ENCODE measurements at regions not wholly inside any gene's neighbourhood (a gene's known extent, or its start where the extent isn't known, plus 50 kb on each side); places are given as distances from the start of the nearest gene placed in this dataset.

GRCh38 chr10:130230036-130230435 is 93.8 kb downstream of the GLRX3 start:
- DNase-seq, result no peak

DNA sequence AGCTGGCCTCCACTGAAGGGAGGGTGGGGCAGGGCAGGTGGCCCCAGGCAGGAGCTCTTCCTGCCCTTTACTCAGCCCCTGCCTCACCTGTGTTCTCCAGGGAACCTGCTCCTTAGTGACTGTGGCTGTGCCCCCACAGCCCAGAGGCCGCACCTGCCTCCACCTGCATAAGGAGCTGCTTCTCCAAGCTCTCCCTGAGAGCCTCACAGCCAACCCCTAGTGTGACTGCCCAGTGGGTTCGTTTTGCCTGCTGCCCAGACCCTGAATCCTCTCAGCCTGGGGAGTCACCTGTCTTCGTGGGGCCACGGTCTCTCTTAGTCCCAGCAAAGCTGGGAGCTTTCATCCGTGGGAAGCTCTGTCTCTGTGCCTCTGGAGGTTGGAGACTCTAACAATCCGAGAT is 94.4 kb downstream of the GLRX3 start:
- no peak for DNase-seq

DNA sequence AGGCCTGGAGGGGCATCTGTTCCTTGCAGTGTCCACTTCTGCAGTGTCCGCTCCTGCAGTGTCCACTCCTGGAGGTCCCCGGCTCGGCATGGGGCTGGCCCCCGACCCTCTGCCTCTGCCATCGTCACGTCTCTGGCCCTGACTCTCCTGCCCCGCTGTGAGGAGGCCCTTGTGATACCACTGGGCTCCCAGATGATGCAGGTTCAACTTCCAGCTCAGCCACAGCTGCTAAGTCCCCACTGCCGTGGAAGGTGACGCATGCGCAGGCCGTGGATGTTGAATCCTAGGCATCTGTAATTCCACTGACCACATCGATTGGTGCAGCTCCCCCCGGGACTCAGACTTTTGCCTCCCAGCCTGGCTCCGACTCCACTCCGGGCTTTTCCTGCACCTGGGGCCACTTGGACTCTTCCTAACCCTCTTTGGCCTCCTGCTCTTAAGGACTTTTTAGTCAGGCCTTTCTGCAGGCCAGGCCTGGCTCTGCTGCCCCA is 95.1 kb downstream of the GLRX3 start:
- DNase-seq, result no peak

GRCh38 chr10:130232166-130233034 is 96.2 kb downstream of the GLRX3 start:
- no peak for DNase-seq

GRCh38 chr10:130233035-130233360 is 96.8 kb downstream of the GLRX3 start:
- DNase-seq, result no peak

DNA sequence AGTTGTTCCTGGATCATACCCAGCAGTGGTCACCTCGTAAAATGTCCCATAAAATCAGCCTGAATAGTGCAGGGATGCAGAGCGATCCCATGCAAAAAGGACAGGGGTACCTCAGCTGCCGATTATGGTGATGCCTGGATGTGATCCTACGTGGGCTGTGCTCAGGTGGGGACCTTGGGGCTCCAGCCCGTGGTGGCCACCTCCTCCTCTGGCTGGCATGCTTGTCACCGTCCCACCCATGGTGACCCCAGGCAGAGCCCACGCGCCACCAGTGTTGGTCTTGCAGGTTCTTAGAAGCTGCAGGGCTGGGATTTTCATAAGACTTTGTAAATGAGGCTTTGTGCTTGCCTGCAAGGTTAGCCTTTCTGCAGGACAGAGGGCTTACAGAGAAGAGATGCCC is 97.2 kb downstream of the GLRX3 start:
- DNase-seq, result no peak

DNA sequence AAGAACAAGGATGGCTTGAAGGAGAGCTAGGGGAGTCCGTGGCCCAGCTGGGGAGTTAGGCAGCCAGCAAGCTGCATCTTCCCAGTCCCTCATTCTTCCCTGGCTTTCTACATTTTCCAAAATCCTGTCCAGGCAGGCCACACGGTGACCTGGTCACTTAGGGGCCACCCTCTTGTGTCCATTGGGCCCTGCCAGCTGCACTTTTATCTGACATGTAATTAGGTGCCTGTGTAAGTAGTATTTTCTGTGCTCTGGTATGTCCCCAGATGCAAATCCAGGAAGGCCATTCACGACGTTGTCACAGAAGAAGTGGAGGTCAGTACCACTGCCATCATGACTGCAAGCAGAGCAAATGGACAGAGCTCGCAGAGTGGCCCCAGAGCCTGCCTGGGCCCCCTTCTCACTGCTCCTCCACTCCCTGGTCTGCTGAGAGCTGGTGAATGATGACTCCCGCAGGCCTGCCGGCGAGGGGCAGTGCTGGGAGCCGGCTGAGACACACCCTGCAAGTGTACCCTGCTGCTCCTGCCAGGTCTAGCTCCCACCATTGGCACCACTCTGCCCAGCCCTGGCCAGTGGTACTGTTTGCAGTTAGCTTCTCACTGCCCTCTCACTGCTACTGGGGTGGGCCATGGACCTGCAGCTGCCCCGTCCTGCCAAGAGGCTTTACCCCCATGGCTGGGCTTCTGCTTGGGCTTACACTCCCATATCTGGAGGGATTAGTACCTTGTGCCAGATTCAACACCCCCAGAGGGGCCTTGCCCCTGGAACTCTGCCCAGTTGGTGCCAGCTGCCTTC is 98.2 kb downstream of the GLRX3 start:
- no peak for DNase-seq

GRCh38 chr10:130236711-130237110 is 100.5 kb downstream of the GLRX3 start:
- no peak for DNase-seq

- DNase-seq, result no peak
These were observed 104.2 kb downstream of the GLRX3 start for GRCh38 chr10:130240409-130240808.

DNA sequence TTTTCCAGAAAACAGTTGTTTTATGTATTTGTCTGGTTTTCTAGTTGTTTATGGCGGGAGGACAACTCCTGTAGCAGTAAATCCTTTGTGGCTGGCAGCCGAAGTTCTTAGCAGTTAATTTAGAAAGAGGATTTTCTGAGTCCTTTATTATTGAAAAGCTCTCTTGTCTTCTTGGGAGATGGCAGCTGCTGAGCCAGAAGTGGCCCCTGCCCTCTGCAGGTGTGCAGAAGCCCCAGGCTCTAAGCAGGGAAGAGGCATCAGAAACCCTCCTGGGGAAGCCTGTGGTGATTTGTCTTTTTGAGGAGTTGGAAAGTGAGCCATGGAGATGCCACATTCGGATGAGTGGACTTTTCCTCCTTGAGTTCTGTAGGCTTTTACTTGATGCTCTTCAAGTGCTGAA is 106.3 kb downstream of the GLRX3 start:
- no peak for DNase-seq

- DNase-seq, result no peak
These were observed 106.8 kb downstream of the GLRX3 start for GRCh38 chr10:130243015-130243414.

GRCh38 chr10:130244031-130244927 is 108.1 kb downstream of the GLRX3 start:
- DNase-seq, result no peak

DNA sequence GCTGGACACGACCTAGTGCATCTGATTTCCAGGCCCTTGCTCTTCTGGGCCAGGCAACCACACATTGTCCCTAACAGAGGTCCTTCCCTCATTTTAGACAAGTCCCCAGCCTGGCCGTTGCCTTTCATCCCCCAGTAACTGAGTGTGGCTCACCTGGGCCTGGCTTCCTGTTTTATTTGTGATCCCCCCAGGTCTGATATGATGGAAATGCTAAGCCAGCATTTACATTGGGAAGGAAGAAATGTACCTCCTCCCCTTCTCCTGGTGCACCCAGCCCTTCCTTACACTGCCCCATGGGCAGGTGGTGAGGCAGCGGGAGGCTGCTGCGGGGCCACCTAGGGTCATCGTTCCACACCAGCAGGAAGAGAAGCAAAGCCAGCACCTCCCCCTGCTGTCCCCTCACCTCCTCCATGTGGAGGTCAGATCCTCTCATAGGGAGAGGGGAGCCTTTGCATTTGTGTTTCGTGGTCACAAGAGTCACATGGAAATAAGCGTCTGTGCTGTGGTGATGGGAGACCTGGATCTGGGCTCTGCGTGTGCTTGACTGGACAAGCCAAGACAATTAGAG is 108.8 kb downstream of the GLRX3 start:
- DNase-seq, result no peak

GRCh38 chr10:130246113-130246512 is 109.9 kb downstream of the GLRX3 start:
- no peak for DNase-seq

GRCh38 chr10:130250127-130250526 is 113.9 kb downstream of the GLRX3 start:
- no peak for DNase-seq

GRCh38 chr10:130251766-130252165 is 115.6 kb downstream of the GLRX3 start:
- no peak for DNase-seq

DNA sequence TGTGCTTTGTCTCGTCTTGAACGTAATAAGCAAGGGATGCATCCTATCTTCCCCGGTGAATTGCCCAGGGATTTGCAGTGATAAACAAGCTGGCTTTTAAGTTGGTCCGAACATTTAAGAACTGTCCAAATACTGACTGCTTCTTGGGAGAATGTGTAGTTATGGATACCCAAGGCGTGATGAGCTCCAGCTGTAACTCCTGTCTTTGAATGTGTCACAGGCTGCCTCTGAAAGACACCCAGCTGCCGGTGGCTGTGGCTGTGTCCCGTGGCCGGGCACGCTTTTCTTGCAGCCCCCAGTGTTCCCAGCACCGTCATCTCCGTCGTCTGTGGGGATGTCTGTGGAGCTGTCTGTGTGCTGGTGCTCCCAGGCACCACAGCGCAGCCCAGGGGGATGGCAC is 118.1 kb downstream of the GLRX3 start:
- DNase-seq, result no peak

DNA sequence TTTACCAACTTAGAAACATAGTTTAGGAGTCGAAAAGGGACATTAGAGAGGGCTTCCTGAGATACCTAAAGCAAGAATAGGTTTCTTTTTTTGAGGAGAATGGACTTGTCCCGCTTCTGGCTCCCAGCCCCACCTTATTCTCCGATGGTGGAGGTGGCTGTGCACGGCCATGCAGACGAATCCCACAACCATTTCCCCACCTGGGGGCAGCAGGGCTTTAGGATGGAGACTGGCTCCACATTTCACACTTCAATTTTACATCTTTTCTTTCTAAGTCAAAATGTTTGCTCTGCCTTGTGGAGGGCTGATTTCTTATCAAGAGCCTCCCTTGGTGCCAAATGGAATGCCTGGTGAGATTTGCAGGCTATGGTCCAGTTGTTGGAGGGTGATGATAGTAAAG is 118.5 kb downstream of the GLRX3 start:
- DNase-seq, result no peak

DNA sequence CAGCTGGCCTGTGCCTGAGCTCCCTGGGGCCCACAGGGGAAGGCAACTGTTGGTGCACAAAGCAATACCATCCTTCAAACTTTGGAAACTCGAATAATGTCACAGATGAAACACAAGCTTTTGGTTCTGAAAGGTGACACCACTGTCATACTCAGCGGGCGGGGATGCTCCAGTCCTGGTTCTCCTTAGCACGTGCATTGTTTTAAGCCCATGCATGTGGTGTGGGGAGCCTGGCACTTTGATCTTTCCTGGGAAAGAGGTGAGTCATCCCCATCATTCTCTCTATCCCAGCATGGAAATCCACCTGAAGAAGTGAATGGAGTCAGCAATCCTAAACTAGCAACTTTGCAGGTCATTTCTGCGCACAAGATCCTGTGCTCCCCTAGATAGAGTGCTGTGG is 119.6 kb downstream of the GLRX3 start:
- DNase-seq, result no peak

DNA sequence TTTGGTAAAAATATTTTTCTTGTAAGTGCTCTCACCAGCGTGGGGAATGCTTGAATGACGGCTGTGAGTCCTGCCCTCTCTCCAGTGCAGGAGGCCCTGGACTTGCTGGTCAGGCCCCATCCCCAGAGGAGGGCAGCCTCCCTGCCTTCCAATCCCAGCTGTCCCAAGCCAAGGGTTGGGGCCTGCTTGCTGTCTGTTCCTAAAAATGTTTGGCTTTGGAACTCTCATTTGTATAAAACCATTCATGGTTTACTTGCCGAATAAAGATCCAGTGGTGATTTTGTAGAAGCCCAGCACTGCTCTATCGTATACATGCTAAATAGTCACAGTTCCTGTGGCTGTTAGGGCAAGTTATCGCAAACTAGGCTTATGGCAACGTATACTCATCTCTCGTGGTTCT is 121.7 kb downstream of the GLRX3 start:
- no peak for DNase-seq

GRCh38 chr10:130259380-130259779 is 123.2 kb downstream of the GLRX3 start:
- DNase-seq, result no peak

DNA sequence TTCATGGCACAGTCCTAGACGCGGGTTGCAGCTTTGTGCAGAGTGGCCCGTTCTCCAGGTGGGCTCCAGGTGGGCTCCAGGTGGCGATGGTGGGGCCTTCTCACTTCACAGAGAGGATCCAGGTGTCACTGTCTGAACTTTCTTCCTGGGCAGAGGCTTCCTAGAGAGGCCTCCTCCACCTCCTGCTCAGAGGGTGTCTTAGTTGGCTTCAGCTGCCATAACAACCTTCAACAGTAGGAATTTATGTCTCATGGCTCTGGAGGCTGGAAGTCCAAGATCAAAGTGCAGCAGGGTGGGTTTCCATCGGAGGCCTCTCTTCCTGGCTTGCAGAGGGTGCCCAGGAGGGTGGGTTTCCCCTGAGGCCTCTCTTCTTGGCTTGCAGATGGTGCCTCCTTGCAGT is 125.1 kb downstream of the GLRX3 start:
- DNase-seq, result no peak

GRCh38 chr10:130261766-130262165 is 125.6 kb downstream of the GLRX3 start:
- DNase-seq, result no peak
